ENCODE measurements at regions not wholly inside any gene's neighbourhood (a gene's known extent, or its start where the extent isn't known, plus 50 kb on each side); places are given as distances from the start of the nearest gene placed in this dataset.
A peak's percentile ranks its signal among the peaks of the same experiment; 100 is the strongest.
"Not testable (repeated sequence)": the region's sequence is repeated elsewhere in the genome, so short reads cannot be mapped to it uniquely, and the experiment has no call there.

- DNase-seq (ENCODE audit: low spot score), result peak; percentile 1
These were observed 426.7 kb upstream of the ARX start for GRCh38 chrX:25442499-25442898.

DNA sequence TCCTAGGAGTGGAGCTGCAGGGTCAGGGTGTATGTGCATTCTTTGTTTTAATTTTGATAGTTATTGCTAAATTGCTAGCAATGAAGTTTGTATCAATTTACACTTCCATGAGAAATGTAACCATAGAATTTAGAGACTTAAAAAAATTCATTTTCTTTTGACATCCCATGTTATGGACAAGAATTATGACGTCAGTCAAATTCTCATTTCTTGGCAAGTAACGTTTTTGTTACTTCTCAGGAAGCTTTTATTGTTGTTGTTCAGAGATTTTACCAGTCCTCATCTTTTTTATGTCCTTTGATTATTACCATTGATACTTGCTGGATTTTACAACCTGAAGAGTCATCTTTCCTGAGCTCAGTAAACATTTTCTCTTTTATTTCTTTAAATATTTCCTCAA lies 417.5 kb upstream of the ARX start:
- DNase-seq (ENCODE audit: low spot score), result no peak

DNA sequence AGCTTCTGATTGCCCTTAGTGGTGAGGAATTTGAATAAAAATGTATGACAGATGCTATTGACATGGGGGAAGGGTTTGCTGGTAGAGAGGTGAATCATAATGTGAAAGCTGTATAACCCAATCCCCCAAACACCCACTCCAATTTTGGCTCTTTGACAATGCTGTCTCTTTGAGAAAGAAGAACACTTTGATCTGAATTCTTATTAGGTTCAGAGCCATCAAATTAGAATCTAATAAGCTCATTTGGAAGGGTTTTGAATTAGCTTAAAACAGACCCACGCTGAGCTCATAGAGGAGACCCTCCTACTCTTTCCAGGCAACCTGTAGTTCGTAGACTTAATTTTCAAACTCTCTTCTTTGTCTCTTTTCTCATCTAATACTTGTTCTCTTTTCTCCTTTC lies 416.6 kb upstream of the ARX start:
- DNase-seq (ENCODE audit: low spot score), result no peak

GRCh38 chrX:25427873-25428555 lies 412.2 kb upstream of the ARX start:
- DNase-seq (ENCODE audit: low spot score), result no peak

- not testable (repeated sequence) for DNase-seq (ENCODE audit: low spot score)
These were observed 388.4 kb upstream of the ARX start for GRCh38 chrX:25404163-25404562.

DNA sequence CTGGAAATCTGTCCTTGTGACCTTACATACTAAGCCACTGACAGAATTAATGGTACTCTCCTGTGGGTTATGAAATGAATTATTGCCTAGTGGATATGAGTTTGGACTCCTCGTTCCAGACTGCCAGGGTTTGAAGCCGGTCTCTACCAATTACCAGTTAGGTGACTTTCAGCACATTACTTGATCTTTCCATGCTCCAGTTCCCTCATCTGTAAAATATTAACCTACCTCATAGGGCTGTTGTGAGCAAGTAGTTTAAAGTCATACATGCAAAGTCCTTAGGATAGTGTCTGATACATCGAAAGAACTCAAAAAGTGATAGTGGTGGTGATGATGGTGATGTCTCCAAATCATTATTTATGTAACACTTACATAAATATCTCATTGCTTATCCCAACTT lies 373.5 kb upstream of the ARX start:
- no peak for DNase-seq (ENCODE audit: low spot score)

DNA sequence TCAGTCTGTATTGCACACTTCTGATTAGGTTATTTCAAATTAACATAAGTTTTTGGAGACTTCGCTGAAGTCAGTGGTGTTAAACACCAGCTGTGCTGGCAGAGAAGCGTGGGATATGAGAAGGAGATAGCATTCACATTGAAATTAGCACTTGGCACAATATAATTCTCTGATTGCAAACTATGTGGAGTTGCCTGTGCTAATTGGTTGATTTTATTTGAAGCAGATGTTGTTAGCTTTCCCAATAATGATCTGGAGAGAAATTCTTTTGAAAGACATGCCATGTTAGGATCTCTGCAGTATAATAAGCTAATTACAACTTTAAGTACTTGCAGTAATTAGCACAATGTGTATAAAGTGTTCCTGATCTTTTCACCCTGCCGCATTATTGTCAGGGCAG lies 367.4 kb upstream of the ARX start:
- DNase-seq (ENCODE audit: low spot score), result no peak

DNA sequence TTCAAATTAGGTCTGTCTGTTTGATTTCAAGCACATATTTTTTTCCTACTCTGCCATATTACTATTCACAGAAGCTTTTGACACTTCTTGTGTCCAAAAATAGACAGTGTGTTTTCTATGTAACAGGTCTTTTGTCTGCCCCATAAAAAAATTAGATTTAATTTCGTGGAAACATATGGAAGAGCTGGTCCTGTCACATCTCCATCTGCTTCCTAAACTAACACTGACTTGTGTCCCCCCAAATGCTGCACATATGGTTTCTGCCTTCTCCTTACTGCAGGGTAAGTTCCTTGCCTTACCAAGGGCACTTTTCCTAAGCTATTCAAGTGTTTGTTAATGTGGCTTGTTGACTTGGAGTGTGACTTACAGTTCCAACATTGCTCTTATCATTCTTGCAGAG lies 340.7 kb upstream of the ARX start:
- no peak for DNase-seq (ENCODE audit: low spot score)

DNA sequence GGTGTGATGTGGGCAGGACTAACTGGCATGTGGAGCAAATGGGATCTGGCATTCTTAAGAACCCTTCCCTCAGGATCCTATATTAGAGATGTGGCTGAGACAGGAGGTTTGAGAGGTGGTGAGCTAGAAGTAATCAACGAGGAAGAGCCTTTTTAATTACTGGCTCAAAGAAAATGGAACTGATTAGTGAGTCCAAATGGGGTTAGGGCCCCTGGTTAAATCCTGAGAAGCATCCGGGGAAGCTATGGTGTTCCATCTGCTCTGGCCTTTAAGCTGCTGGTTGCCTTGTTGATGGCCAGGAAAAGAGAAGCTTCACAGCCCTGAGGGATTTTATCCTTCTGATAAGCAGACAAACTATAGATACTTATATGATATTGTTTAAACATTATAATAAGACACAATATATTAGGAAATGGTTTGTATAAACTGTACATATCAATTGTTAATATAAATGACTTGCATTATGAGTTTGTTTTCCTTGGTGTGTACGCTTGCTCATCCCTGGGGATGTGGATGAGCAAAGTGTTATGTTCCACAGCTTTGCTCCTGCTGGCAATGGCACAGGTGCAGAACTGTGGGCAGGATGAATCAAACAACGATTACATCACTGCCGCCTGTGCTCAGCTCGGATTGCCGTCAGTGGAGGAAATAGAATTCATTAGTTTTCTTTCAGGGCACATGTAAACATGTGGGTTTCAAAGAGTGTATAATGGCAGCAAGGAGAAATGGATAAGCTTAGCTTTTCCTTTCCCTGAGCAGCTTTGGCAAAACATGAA lies 328.6 kb upstream of the ARX start:
- DNase-seq (ENCODE audit: low spot score), result peak; percentile 62

DNA sequence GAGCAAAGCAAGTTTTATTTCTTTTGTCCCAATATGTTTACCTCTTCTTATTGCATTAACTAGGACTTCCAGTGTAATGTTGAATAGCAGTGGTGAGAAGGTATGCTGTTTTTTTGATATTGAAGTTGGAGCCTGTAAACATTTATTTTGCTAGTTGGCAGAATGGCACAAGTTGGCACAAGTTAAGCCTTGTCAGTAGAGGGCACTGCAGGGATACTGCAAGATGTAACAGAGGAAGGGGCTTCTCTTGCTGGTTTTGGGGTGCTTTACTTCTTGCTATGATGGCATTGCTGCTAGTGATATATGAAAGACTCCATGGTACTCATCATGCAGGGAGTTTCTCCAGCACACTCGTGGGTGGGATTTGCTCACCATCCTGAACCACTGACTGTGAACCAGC lies 327.3 kb upstream of the ARX start:
- no peak for DNase-seq (ENCODE audit: low spot score)

DNA sequence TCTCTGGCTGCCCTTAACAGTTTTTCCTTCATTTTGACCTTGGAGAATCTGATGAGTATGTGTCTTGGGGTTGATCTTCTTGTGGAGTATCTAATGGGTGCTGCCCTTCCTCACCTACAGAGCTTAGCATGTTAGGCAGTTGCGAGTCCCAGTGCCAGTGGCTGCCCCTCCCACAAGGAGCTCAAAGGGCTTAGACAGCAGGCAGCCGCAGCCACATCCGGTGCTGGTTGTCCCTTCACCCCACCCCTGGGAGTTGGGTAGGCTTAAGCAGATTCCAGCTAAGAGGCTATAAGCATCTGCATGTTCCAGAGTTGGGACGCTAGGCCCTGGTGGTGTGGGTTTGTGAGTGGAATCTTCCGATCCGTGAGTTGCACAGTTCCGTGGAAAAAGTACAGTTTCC lies 322.1 kb upstream of the ARX start:
- no peak for DNase-seq (ENCODE audit: low spot score)

DNA sequence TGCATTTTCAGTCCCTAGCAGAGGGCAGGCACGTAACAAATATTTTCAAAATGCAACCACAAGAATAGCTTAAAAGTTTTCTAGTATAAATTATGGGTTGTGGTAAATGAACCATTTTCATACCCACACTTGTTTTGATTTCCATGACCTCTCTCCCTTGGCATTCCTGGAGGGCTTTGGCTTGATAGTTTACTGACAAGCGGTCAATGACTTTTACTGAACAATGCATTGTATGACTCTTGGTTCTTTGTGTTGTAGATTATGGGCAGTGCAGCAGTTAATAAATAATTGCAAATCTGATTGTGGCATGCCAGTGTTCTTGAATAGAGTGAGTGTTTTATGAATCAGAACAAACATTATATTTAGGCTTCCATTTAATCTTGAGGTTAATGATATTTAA lies 285.2 kb upstream of the ARX start:
- DNase-seq (ENCODE audit: low spot score), result no peak

DNA sequence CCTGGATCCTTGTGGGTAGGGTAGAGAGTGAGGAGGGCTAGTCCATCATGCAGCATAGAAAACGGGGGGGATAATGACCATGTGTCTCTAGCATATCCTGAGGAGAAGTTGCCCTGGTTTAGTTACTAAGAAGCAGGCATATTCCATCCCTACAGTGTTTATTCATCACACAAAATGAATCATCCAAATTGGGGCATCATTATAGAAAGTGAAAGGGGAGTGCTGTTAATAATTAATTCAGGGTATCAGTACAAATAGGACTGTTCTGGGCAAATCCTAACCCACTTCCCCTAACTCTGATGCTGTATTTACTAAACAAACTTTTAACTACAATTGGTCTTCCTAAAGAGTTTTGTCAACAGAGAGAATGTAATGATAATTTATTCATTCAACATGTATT lies 281.1 kb upstream of the ARX start:
- DNase-seq (ENCODE audit: low spot score), result no peak

GRCh38 chrX:25295466-25295865 lies 279.7 kb upstream of the ARX start:
- DNase-seq (ENCODE audit: low spot score), result no peak

DNA sequence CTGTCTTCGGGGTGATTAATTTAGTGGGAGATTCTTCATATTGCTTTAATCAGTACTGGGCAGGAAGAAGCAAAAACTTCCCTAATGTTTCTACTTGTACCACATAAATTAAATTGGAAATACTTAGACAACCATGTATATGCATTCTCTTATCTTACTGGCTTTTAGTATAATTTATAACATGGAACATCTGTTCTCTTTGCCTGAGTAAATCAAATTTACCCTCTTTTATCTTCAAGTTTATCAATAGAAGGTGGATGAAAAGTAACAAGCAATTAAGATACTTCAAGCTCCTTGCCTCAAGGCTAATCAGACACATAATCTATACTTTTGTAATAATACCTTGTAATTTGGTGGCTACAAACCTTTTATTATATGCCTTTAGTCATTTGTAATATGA lies 274.4 kb upstream of the ARX start:
- DNase-seq (ENCODE audit: low spot score), result no peak

GRCh38 chrX:25288676-25289075 lies 272.9 kb upstream of the ARX start:
- no peak for DNase-seq (ENCODE audit: low spot score)

GRCh38 chrX:25287521-25287920 lies 271.8 kb upstream of the ARX start:
- no peak for DNase-seq (ENCODE audit: low spot score)

- DNase-seq (ENCODE audit: low spot score), result no peak
These were observed 269.8 kb upstream of the ARX start for GRCh38 chrX:25285598-25285997.

GRCh38 chrX:25279510-25279909 lies 263.7 kb upstream of the ARX start:
- no peak for DNase-seq (ENCODE audit: low spot score)

- no peak for DNase-seq (ENCODE audit: low spot score)
These were observed 262.6 kb upstream of the ARX start for GRCh38 chrX:25278341-25278740.

DNA sequence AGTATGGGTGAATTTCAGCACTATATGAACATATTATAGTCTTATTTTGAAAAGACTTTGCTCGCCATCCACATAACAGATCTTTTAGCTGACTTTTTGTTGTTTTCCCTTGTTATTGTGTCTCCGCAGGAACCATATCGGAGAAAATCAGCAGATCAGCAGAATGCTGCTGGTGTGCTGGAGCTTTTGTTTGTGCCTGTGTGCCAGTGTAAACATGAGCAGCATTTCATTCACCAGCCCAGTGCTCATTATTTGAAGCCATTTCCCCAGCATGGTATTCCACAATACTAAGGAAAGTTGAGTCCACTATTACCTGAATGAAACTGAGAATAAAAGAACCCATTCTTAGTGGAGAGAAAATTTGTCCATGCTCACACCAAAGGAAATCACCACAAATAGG lies 261.8 kb upstream of the ARX start:
- DNase-seq (ENCODE audit: low spot score), result no peak

DNA sequence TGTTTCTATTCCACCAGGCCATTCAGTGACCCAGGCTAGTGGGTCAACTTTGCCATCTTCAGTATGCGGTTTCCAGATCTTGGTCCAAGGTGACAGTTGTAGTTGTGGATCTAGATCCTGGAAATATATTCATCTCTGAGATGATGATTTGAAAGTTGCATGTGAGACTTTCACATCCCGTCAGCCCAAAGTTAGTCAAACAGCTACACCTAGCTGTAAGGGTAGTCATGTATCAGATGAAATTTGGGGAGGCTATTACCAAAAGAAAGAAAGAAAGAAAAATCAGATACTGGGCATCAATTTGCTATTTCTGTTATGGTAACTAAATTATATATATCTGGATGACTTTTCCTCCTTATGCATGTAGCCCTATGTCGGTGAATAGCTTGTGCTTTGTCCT lies 259.4 kb upstream of the ARX start:
- DNase-seq (ENCODE audit: low spot score), result no peak

DNA sequence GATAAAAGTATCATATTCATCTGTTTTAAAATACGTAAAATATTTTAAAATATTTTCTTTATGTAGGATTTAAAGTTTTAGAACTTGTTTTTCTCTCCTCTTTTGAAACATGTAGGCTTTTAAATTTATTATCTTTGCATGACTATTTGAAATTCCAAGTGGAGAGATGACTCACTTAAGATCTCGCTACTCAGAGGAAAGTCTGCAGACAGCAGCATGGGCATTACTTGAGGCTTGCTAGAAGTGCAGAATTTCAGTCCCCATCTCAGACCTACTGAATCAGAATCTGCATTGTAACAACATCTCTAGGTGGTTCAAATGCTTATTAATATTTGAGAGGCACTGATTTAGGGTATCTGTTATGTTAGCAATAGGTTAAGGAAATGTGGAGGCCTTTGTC lies 225.7 kb upstream of the ARX start:
- DNase-seq (ENCODE audit: low spot score), result no peak

GRCh38 chrX:25226151-25226550 lies 210.4 kb upstream of the ARX start:
- DNase-seq (ENCODE audit: low spot score), result no peak
